Hematopoietic multipotent progenitor cell treated with erythropoietin and hydrocortisone succinate and interleukin-3 and kit ligand, for 8 days (in vitro differentiated cells): ENCODE measurements at regions not wholly inside any gene's neighbourhood (a gene's known extent, or its start where the extent isn't known, plus 50 kb on each side); places are given as distances from the start of the nearest gene placed in this dataset.

Source experiments
- DNase-seq: peaks from one replicate; pipeline ENCODE4 v3.0.0-alpha.2; 2015

DNA sequence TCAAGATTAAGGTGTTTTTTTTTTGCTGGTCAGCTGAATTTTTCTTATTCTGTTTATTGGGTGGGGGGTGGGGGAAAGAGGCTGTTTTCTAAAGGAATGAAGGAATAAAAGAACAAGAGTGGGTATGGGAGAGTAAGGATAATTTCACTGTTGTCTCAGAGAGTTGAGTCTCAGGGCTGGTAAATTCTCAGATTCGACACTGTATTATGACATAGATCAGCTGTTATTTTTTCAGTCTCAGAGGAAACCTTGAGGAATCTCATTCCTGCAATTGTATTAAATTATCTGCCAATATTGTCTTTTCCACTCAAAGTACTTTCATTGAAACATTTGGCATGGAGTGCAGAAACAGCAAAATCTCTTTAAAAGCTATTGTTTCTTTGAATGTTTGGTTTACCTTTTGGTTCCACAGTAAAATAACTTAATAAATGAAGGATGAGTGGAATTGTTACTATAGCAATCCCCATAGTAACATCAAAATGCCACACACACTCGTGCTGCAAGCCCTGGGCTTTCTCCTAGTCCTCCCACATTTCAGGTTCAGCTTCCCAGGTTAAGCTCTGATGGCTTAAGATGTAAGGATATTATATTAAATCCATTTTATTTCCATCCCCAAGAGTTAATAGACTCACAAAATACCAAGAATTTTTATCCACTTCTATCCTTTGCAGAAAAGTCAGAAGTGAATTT, 478.7 kb upstream of the TCF4 start:
- no peak for DNase-seq

DNA sequence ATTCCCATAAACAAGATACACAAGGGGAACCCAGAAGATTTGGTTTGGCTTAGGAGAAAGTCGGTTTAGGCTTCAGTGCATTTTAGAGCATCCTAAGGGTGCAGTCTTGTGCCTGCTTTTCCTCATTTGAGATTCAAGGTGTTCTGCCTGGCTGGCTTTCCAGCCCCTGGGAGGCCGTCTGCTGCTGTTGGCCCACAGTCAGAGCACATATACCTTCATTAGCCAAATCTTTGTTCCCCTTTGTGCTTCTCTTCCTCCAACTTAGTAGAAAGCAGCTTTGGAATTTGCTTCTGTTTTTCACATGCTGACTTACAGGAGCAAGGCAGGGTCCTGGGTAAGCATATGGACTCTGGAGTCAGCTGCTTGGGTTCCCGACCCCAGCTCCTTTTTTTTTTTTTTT, 477.1 kb upstream of the TCF4 start:
- DNase-seq: no peak

- DNase-seq: no peak
Observed at GRCh38 chr18:56062931-56063330, 474.9 kb upstream of the TCF4 start.

DNA sequence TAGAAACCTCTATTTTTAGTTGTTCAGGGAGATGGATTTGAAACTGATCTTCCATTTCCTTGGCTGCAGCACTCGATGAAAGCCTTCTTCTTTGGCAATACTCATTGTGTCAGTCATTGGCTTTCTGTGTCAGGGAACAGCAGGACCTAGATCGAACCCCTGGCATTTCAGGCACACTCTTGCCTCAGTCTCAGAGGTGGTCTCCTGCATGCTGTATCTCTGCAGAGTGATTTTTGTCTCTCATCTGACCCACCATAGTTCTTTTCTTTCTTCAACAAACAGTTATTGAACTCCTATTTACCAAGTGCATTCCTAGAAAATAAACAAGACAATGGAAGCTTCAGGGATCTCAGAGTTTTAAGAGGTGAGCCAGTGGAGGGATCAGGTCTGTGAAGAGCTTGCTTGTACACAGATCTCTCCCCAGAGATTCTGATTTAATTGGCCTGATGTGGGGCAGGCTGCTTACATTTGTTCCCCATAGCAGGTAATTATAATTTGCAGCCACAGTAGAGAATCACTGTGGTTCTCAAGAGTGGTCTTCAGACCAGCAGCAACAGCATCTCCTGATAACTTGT, 473.1 kb upstream of the TCF4 start:
- no peak for DNase-seq

DNA sequence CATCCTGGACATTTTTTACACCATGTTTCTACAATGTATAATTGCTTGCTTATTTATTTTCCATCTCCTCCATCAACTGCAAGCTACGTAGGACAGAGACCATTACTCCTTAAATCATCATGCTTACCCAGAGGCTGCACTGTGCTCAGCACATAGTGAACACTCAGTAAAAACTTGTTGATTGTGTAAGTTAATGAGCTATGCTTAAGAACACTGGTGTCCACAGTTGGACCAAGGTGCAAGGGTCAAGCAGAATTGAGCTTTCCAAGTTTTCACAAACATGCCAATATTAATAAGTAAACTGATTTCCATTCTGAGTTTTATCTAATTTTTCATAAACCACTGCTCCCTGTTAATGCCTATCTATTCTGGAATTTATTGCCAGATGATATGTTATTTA, 464.2 kb upstream of the TCF4 start:
- DNase-seq: no peak

- DNase-seq: no peak
Observed at GRCh38 chr18:56044239-56044638, 456.2 kb upstream of the TCF4 start.

DNA sequence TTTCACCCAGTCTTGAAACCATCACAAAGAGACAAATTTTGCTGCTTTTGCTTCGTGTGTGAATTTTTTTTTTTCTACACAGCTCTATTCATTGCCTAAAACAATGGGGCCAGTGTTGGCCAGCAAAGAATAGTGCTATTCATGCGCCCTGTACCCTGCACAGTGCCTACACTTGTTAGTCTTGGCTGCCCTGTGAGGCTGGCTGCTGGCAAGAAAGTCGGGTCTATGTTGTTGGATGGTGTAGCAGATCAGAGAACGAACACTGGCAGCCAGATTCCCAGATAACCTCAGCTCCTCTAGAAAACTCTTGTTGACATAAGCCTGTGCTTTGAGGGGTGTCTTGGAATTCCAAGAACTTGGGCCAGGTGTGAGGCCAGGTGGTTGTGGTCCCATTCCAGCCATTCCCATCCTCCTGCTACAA, 455.7 kb upstream of the TCF4 start:
- no peak for DNase-seq

- no peak for DNase-seq
Observed at GRCh38 chr18:56042915-56043536, 455.0 kb upstream of the TCF4 start.

DNA sequence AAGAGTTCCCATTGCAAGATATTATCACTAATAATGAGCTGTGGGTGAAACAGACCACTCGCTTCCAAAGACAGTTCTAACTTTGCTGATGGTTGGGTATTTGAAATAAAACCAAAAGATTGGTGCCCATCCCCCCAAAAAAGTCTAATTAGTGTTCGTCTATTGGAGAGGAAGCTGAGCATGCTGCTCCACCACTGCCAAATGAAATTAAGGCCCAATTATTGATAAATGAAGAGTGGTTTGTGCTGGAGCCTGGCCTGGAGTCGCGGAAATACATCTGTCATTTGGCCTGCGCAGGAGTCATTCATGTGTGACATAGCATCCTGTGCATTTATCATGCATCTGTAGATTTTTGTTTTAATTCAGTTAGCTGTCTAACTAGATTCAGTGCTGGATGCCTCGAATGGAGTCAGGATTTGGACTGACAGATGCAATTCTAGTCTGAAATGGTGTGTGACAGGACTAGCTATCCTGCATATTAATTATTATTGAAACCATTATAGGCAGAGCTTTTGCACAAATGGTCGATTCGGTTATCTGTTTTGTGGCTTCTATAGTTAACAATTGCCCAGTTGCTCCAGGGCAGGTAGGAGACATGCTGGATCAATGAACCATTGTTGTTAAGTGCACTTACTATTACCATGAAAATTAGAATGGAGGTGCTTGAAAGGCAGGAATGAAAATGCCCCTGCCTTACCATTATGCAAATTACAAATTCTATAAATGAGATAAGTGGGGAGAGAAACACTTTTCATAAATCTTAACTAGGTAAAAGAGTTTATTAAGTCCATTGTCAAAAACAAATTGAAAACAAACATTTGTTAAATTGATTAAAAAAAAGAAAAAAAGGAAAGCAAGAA, 450.4 kb upstream of the TCF4 start:
- no peak for DNase-seq

GRCh38 chr18:56036741-56037140, 448.7 kb upstream of the TCF4 start:
- no peak for DNase-seq

GRCh38 chr18:56035546-56035945, 447.6 kb upstream of the TCF4 start:
- no peak for DNase-seq

- no peak for DNase-seq
Observed at GRCh38 chr18:56034949-56035348, 447.0 kb upstream of the TCF4 start.

DNA sequence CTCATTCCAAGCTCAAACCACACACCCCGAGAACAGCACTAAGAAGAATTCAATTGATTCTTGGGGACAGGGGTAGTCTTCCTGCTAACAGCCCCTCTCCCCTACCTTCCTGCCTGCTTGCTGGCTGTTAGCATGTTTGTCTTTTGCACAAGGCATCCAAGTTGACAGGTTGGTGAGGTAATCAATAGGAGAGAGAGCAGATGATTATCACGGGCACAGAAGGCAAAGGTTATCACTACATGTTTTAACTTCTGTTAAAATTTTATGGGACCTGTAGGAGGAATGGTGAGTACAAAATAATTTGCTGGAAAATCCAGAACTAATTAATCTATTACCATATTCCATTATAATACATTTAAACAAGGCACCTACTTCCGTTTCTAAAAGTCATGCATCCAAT, 442.1 kb upstream of the TCF4 start:
- DNase-seq: no peak

DNA sequence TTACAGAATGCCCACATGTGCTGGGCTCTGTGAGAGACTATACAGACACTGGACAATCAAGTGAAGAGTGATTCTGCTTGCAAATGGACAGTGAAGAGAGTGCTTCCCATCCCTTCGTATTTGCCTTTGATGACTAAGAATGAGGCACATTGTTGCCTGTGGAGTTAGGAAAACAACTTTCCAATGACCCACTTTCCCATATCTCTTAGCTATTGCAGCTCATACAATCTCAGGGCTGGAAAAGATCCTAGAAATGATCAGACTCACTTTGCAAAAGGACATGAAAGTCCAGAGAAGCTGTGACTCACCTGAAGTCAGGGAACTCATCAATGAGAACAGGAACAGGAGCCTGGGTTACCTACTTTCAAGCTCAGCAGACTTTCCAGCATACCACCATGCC, 440.5 kb upstream of the TCF4 start:
- no peak for DNase-seq

DNA sequence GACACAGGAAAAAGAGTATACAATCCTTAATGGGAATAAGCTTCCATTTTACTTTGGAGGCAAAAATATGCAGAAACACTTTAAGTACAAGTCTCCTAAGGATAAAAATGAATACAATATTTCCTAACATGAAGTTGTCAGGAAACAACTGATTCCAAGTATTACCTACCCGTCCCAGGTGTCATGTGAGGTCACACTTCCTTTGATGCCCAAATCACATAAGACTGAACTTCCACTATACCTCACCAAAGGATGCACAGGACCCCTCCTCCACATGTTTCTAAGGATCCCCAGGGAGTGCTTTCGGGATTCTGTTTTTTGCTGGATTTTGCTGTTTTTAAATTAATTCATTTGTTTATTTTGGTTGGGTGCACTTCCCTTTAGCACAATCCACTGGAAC, 438.5 kb upstream of the TCF4 start:
- DNase-seq: no peak

DNA sequence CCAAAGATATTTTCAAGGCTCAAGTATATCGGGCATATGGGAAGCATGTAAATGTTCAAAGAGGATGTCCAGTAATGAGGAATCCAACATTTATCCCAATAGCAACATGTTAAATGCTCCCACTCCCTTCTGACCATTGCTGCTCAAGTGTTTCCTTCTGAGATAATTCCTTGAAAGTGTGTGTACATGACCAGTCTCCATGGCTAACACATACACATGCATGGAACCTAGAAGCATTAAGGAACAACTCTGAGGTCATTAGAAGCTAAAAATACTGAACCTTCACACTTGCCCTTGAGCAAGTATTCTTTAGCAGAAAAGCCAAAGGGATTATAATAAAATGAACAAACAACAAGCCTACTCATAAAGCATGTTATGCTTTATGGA, 433.8 kb upstream of the TCF4 start:
- no peak for DNase-seq

GRCh38 chr18:56021136-56021808, 433.3 kb upstream of the TCF4 start:
- no peak for DNase-seq

- no peak for DNase-seq
Observed at GRCh38 chr18:56019908-56020307, 431.9 kb upstream of the TCF4 start.

DNA sequence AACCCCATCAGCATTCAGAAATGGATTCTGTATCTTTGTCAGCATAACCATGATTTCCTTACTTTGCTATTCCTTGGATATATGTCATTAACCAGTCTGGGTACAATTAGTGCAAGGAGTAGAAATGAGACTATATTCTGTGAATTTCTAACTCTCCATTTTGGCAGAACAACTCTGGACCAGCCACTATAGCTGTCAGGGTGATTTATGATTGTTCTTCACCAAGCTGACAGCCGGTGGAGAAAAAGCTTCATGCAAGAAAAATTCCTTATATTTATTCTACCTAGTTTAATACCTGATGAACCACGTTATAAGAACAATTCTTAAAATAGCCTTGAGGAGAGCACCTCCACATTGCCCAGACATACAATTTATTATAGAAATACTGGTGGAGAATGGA, 431.2 kb upstream of the TCF4 start:
- no peak for DNase-seq

DNA sequence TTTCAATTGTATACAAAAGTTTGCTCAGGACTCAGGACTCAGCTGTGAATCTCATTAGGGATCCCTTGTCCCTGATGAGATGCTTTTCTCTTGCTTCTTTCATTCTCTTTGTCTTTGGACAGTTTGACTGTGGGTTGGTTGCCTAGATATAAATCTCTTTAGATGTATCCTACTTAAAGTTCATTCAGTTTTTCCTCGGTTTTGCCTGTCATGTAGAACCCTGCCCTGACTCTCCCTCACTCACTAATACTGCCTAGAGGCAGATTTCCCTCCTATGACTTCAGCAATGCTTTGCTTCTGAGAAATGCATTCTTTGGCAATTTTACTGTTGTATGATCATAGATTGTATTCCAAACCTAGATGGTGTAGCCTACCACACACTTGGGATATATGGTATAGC, 421.4 kb upstream of the TCF4 start:
- DNase-seq: no peak

- no peak for DNase-seq
Observed at GRCh38 chr18:56003720-56004088, 415.7 kb upstream of the TCF4 start.

- no peak for DNase-seq
Observed at GRCh38 chr18:56003009-56003719, 415.2 kb upstream of the TCF4 start.

DNA sequence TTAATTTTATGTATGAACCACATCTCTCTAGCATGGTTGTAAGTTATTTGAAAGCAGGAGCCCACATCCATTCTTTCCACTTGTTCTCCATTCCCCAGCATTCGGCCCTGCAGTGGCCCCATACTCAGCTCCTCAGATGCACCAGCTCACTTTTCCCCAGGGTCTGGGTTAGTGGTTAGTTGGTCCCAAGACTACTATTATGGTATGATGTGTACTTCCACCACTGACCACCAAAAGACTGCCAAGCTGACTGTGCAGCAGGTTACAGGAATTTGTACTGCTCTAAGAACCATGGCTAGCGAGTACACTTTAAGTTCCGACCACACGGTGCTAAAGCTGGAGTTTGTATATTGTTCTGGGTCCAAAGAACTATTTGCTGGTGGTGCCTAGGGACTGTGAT, 413.6 kb upstream of the TCF4 start:
- DNase-seq: no peak
